Stimulated activated CD4-positive, alpha-beta T cell treated with anti-CD3 and anti-CD28 coated beads, Interleukin-2, amount 100 ng/mL, for 24 hours (primary cell): ENCODE measurements at regions not wholly inside any gene's neighbourhood (a gene's known extent, or its start where the extent isn't known, plus 50 kb on each side); places are given as distances from the start of the nearest gene placed in this dataset.

Experiments
- DNase-seq, 2 donors: peaks; one replicate each; pipeline ENCODE4 v3.0.0-alpha.2; 2020

- DNase-seq: no peak
These were observed 1218.1 kb downstream of the SLITRK1 start for GRCh38 chr13:82664183-82664582.

DNA sequence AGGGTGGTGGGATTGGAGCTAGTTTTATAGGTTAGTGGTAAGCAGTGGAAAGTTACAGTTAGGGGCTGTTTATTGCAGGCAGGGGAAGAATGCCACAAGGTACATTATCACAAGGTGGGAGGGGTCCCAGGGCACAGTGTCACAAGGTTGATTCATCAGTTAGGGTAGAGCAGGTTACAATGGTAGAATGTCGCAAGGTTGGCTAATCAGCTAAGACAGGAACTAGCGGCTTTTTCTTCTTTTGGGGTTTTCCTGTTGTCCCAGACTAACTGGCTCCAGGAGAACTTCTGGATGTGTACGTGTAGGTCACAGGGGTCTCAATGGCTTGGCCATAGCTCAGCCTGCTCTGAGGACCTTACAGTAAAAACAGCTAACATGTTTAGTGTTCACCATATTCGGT is 1221.1 kb downstream of the SLITRK1 start:
- DNase-seq: no peak

DNA sequence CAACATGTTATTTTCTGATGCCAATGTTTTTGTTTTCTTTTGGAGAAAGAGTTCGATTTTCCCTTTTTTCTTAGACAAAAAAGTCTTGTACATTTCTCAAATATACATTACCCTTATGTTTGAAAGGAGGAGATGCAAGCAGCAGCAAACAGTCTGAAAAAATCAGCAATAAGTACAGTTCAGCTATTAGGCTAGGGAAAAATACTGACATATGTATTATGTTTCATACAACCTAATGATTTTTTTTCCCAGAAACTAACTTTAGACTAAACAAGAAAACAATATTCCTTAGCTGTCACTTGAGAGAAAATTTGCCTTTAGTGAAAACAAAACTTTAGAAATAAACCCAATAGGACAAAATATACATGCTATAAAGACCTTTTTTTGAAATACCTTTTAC is 1223.5 kb downstream of the SLITRK1 start:
- no peak for DNase-seq

DNA sequence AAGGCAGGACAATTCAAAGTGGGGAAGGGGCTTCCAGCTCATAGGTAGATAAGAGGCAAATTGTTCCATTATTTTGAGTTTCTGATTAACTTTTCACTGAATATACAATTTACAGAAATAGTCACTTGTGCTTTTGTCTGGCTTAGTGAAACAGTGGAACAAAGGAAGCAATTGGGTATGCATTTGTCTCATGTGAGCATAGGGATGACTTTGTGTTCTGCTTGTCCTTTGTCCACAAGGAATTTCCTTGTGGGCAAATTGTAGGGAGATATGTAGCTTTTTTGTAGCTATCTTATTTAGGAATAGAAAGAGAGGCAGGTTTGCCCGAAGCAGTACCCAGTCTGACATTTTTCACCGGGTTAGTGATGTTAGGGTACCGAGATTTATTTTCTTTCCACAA is 1224.8 kb downstream of the SLITRK1 start:
- no peak for DNase-seq

- DNase-seq: no peak
These were observed 1227.1 kb downstream of the SLITRK1 start for GRCh38 chr13:82654861-82655855.

DNA sequence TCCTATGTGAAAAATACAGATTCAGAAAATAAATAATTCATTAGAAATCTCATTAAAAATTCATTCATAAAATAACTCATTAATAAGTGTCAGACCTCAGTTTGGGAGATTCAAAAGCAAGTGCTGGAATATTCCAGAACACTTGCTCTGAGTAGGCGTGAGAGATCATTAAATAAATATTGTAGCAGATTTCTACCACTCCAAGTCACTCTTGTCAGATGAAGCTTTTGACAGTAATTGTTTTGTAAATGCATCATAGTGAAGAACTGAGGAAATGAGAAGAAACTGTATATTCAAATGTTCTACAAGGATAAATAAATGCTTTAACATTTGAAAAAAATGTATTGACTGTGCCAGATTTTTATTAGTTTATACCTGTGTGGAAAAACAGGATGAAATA is 1228.1 kb downstream of the SLITRK1 start:
- DNase-seq: no peak

- no peak for DNase-seq
These were observed 1234.7 kb downstream of the SLITRK1 start for GRCh38 chr13:82647540-82647939.

GRCh38 chr13:82636119-82636518 is 1246.2 kb downstream of the SLITRK1 start:
- DNase-seq: no peak

GRCh38 chr13:82634946-82635345 is 1247.3 kb downstream of the SLITRK1 start:
- DNase-seq: no peak

DNA sequence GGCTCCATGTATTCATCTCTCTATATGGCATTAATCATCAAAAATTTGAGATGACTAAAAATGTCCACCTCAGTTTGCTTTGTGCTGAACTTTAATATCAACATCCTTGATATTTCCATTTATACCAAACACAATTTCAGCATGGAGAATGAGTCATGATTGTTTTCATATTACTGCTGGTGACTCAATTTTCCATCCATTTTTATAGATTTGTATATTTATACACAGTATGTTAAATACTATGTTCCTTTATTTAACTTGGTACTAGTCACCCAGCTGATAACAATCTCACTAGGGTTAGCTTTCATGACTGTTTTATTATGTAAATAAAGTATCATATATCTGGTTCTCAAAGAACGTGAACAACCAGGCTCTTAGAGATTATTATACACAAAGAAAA is 1255.1 kb downstream of the SLITRK1 start:
- DNase-seq: no peak

GRCh38 chr13:82625717-82626116 is 1256.6 kb downstream of the SLITRK1 start:
- no peak for DNase-seq

- DNase-seq: no peak
These were observed 1267.2 kb downstream of the SLITRK1 start for GRCh38 chr13:82615043-82615442.

- DNase-seq: no peak
These were observed 1268.2 kb downstream of the SLITRK1 start for GRCh38 chr13:82614086-82614485.

DNA sequence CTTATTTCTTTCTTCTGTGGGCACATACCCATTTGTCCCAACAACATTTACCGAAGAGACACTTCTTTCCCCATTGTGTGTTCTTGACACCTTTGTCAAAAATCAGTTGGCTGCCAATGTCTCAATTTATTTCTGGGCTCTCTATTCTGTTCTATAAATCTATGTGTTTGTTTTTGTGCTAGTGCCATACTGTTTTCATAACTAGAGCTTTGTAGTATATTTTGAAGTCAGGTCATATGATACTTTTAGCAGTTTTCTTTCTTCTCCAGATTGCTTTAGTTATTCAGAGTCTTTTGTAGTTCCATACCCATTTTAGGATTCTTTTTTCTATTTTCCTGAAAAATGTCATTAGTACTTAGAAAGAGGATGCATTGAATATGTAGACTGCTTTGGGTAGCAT is 1276.3 kb downstream of the SLITRK1 start:
- DNase-seq: no peak

DNA sequence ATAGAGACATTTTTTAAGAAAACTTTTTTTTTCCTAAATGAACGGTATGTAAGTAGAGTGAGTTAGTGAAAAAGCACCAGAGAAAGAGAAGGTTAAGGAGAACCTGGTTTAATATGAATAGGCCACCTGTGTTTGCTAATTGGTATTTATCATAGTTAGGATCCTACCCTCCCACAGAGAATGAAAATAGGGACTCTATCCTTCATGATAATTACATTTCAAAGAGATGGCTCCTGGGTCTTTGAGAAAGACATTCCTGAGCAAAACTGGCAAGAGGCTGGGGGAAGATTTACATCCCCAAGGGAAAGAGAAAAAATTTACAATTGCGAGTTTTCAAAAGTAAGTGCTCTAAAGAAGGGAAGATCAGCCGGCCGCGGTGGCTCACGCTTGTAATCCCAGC is 1284.5 kb downstream of the SLITRK1 start:
- no peak for DNase-seq

DNA sequence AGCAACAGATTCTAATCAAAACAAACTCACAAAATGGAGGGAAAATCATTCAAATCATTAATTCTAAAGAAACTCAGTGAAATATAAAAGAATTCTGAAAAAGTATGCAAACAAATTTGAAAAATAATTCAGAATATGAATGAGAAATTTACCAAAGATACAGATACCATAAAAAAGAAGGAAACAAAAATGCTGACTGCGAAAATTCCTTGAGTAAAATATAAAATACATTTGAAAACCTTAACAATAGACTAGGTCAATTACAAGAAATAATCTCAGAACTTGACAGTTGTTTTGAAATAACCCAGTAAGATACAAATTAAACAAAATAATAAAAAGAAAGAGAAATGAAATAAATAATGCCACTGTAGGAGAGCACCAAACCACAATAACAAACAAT is 1289.0 kb downstream of the SLITRK1 start:
- no peak for DNase-seq

- DNase-seq: no peak
These were observed 1310.6 kb downstream of the SLITRK1 start for GRCh38 chr13:82571653-82572052.

DNA sequence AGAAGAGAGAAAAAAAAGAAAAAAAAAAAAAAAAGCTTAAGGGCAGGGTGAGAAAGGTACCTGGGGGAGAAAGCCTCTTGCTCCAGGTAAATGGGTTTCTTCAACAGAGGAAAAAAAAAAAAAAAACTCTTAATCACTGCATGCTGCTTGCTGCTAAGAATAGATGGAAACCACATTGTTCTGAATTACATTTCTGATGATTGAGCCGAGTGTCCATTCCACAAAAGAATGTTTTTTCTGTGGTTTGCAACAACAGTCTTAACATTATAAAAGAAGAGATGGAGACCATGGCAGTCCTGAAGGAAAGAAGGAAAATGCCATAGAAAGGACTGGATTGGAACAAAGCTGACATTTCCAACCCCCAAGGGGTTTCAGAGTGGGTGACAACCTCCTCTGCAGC is 1312.7 kb downstream of the SLITRK1 start:
- no peak for DNase-seq

DNA sequence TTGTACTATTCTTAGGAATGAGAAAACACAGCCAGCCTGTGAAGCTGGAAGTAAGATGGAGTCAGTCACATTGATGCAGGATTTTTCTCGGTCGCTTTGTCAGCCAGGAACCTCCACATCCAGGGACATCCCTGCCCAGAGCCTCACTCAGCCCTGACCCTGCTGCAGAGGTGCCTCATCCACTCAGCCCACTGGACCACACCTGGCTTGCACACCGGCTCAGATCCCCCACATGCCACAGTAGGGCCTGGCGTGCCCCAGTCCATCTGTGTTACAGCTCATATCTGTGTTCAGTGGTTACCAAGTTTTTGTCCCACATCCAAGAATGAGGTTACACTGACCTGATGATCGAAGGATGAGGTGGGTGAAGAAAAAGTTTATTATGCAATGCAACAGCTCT is 1315.4 kb downstream of the SLITRK1 start:
- no peak for DNase-seq

DNA sequence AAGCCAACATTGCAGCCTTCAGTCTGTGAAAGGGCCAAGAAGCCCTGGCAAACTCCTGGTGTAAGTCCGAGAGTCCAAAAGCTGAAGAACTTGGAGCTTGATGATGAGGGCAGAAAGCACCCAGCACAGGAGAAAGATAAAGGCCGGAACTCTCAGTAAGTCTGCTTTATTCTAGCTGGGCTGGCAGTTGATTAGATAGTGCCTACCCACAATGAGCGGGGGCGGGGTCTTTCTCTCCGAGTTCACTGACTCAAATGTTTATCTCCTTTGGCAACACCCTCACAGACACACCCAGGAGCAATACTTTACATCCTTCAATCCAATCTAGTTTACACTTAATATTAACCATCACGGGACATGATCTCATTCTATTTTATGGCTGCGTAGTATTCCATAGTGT is 1317.1 kb downstream of the SLITRK1 start:
- no peak for DNase-seq

GRCh38 chr13:82560889-82561288 is 1321.4 kb downstream of the SLITRK1 start:
- no peak for DNase-seq

GRCh38 chr13:82522872-82523271 is 1359.4 kb downstream of the SLITRK1 start:
- DNase-seq: no peak

DNA sequence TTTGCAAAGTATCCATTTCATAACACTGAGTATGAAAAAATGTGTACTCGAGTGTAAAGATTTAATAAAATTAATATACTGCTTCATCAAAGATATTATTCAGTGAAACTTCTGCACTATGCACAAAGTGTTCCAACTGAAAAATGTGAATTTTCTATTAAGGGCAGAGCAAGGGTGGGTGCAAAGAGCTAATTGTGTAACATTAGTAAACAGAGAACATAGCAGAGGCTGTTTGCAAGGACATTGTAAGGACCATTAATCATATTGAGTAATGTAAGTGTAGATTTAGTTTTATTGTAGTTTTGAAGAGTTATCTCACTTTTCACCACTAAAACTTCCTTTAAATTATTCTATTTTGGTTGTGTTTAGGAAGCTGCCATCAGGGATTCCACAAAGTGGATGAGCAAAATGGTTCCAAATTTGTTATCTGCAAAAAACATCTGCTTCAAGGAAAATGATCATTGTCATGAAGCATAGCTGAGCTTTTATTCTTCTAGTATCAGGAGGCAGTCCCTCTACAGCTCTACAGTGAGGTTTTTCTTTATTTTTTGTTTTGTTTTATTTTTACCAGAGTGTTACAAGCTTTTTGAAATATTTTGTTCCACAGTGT is 1375.4 kb downstream of the SLITRK1 start:
- no peak for DNase-seq

- DNase-seq: no peak
These were observed 1380.4 kb downstream of the SLITRK1 start for GRCh38 chr13:82501834-82502233.
